Sigmoid colon (tissue), 4 donors: ENCODE measurements at regions not wholly inside any gene's neighbourhood (a gene's known extent, or its start where the extent isn't known, plus 50 kb on each side); places are given as distances from the start of the nearest gene placed in this dataset.

Experiments used
- CTCF ChIP-seq, 4 experiments: fragments of 450-650 bp in 3 of 4; fragments of 200-600 bp in 1 of 4; IDR thresholded peaks; one replicate each; pipeline ENCODE4 v1.5.1; 2016 to 2019; ENCODE audit warnings: antibody characterized with exemption in 4 of 4, mild to moderate bottlenecking in 3 of 4, moderate library complexity in 2 of 4
- EP300 ChIP-seq, 4 donors: sonication (generic); formaldehyde crosslinking; IDR thresholded peaks; one replicate each; pipeline ENCODE4 v1.6.1; 2017; ENCODE audit warnings: antibody characterized with exemption in 4 of 4
- POLR2A ChIP-seq, 2 donors: fragments of 450-650 bp; IDR thresholded peaks; one replicate each; pipeline ENCODE4 v1.6.1; 2016; ENCODE audit warnings: antibody characterized with exemption in 2 of 2, mild to moderate bottlenecking in 2 of 2, moderate library complexity in 2 of 2
- POLR2AphosphoS5 ChIP-seq, 4 donors: sonication (generic); formaldehyde crosslinking; IDR thresholded peaks; one replicate each; pipeline ENCODE4 v1.6.1; 2017; ENCODE audit warnings: antibody characterized with exemption in 4 of 4

GRCh38 chr6:150529646-150530045 is 70.0 kb upstream of the PLEKHG1 start:
- TF ChIP-seq POLR2A (IDR thresholded peaks at IDR 0.05) (no peak), CTCF (IDR thresholded peaks at IDR 0.05) (no peak), POLR2AphosphoS5 (IDR thresholded peaks at IDR 0.05) (no peak), EP300 (IDR thresholded peaks at IDR 0.05) (no peak)
